ENCODE measurements at regions not wholly inside any gene's neighbourhood (a gene's known extent, or its start where the extent isn't known, plus 50 kb on each side); places are given as distances from the start of the nearest gene placed in this dataset.
"Not testable (repeated sequence)": the region's sequence is repeated elsewhere in the genome, so short reads cannot be mapped to it uniquely, and the experiment has no call there.

DNA sequence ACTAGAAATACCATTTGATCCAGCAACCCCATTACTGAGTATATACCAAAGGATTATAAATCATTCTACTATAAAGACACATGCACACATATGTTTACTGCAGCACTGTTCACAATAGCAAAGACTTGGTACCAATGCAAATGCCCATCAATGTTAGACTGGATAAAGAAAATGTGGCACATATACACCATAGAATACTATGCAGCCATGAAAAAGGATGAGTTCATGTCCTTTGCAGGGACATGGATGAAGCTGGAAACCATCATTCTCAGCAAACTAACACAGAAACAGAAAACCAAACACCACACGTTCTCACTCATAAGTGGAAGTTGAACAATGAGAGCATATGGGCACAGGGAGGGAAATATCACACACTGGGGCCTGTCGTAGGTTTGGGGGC lies 106.0 kb downstream of the SPATA18 start:
- DNase-seq (ENCODE audit: low read depth); H3K4me3 ChIP-seq (ENCODE audit: low read depth, low read length): not testable (repeated sequence)

GRCh38 chr4:52157641-52158316 lies 106.7 kb downstream of the SPATA18 start:
- DNase-seq (ENCODE audit: low read depth): no peak
- no peak for TF ChIP-seq CTCF (IDR thresholded peaks at IDR 0.05; ENCODE audit: control insufficient read depth, extremely low read depth, insufficient read depth)
- no peak overlapping the region for H3K4me3 ChIP-seq (ENCODE audit: low read depth, low read length)

- DNase-seq (ENCODE audit: low read depth): no peak
- no peak for TF ChIP-seq CTCF (IDR thresholded peaks at IDR 0.05; ENCODE audit: control insufficient read depth, extremely low read depth, insufficient read depth)
- no peak overlapping the region for H3K4me3 ChIP-seq (ENCODE audit: low read depth, low read length)
Observed at GRCh38 chr4:52160859-52161258, 109.8 kb downstream of the SPATA18 start.

- DNase-seq (ENCODE audit: low read depth): no peak
Observed at GRCh38 chr4:52164116-52164515, 113.0 kb downstream of the SPATA18 start.

DNA sequence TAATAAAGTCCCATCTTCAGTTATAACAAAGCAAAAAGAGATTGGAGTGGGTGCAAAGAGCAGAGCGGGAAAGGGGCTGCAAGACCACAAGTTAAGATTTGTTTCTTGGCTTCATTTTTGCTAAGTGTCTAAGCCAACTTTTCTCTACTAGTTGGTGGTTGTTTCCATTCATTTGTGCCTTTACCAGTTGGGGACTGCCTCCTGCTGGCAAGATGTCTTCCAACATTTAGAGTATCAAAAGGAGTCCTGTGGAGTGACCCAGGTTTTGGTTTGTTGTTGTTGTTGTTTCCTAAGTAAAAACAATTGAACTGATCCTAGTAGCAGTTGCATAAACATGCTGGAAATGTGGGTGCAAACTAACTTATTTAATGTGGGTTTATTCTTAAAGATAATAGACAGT lies 121.1 kb downstream of the SPATA18 start:
- no peak for DNase-seq (ENCODE audit: low read depth)
- no peak overlapping the region for H3K4me3 ChIP-seq (ENCODE audit: low read depth, low read length)

More at GRCh38 chr4:52164116-52164515, 113.0 kb downstream of the SPATA18 start:
- no peak overlapping the region for H3K4me3 ChIP-seq (ENCODE audit: low read depth, low read length)
- no peak for TF ChIP-seq CTCF (IDR thresholded peaks at IDR 0.05; ENCODE audit: control insufficient read depth, extremely low read depth, insufficient read depth)

GRCh38 chr4:52173470-52174045 lies 122.5 kb downstream of the SPATA18 start:
- H3K4me3 ChIP-seq (ENCODE audit: low read depth, low read length): no peak overlapping the region
- DNase-seq (ENCODE audit: low read depth): peak; percentile 22
- no peak for TF ChIP-seq CTCF (IDR thresholded peaks at IDR 0.05; ENCODE audit: control insufficient read depth, extremely low read depth, insufficient read depth)

More for the DNA sequence above, 121.1 kb downstream of the SPATA18 start:
- peak; percentile 45 for TF ChIP-seq CTCF (IDR thresholded peaks at IDR 0.05; ENCODE audit: control insufficient read depth, extremely low read depth, insufficient read depth)

DNA sequence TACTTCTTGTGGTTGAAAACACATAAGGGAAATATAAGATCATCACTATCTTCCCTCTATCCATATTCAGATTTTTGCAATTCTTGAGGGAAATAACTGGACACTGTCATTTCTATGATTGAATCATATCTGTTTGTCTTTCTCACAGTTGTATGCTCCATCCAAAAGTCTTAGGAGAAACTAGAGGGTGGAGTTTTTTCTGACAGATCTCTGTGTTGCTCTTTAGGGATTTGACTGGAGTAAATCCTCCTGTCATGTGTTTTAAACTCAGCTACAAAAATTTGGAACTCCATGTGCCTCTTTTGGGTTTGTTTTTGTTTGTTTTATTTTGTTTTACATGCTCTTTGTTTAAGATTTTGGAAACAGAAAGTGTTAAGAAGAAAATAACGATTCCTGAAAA lies 136.5 kb downstream of the SPATA18 start:
- DNase-seq (ENCODE audit: low read depth): no peak
- no peak overlapping the region for H3K4me3 ChIP-seq (ENCODE audit: low read depth, low read length)
- TF ChIP-seq CTCF (IDR thresholded peaks at IDR 0.05; ENCODE audit: control insufficient read depth, extremely low read depth, insufficient read depth): no peak
